HepG2 (cell line): ENCODE measurements at regions not wholly inside any gene's neighbourhood (a gene's known extent, or its start where the extent isn't known, plus 50 kb on each side); places are given as distances from the start of the nearest gene placed in this dataset.

ENCODE experiments used
- ATAC-seq: fragments of 200-7000 bp; cut with Tn5 transposase; 3 replicates; pipeline ENCODE4 v1.9.1; 2020; ENCODE audit warnings: mild to moderate bottlenecking, moderate library complexity
- BruUV-seq: library from RNA; stranded (reverse); fragments of 400-500 nt; replicated peaks from 2 replicates; lab custom pipeline; 2021; lab: Mats Ljungman, UMichigan
- CTCF ChIA-PET: fragments of 300-600 bp; formaldehyde crosslinking; extraction: SDS; loops from one replicate; lab custom pipeline; 2021; ENCODE audit warnings: low total read pairs, inconsistent platforms, low intra/inter-chr PET ratio; lab: Yijun Ruan, JAX
- POLR2A ChIA-PET: fragments of 350-600 bp; sonication (Branson Sonifier 250); formaldehyde crosslinking; loops from one replicate; lab custom pipeline; 2020; ENCODE audit warnings: antibody characterized with exemption, inconsistent platforms; lab: Yijun Ruan, JAX
- DNase-seq: peaks from one replicate; pipeline ENCODE4 v3.0.0-alpha.2; 2015; ENCODE audit warnings: low spot score
- FAIRE-seq: peaks from 3 replicates; lab custom pipeline; 2011; peaks lifted over from hg19 to GRCh38; lab: Jason Lieb, UNC
- H2AFZ ChIP-seq: one replicate; pipeline ENCODE4 v1.6.1; 2011; ENCODE audit warnings: low read length, inconsistent platforms
- H3K27ac ChIP-seq: fragments of 300-600 bp; 3 replicates; pipeline ENCODE4 v1.8.0; 2011; ENCODE audit warnings: mixed run types, mild to moderate bottlenecking, mixed read lengths, low read length, inconsistent platforms; ENCODE audit not compliant: insufficient read depth; ENCODE audit errors: extremely low read length
- H3K27me3 ChIP-seq, 2 experiments: fragments of 200-600 bp in 1 of 2; 2 replicates in 1 of 2; 3 replicates in 1 of 2; pipeline versions ENCODE4 v1.6.0 to v1.8.0; 2011; ENCODE audit warnings: low read length in 2 of 2, mild to moderate bottlenecking in 2 of 2, moderate library complexity in 2 of 2, inconsistent platforms in 1 of 2; ENCODE audit not compliant: insufficient read depth in 2 of 2, control insufficient read depth in 1 of 2
- H3K36me3 ChIP-seq, 2 experiments: fragments of 200-600 bp in 1 of 2; replicated peaks in 1 of 2; 2 replicates in 1 of 2; 3 replicates in 1 of 2; pipeline versions ENCODE4 v1.5.1 to v1.8.0; 2011; ENCODE audit warnings: low read length in 2 of 2, inconsistent platforms in 1 of 2; ENCODE audit not compliant: insufficient read depth in 2 of 2, control insufficient read depth in 1 of 2
- H3K4me1 ChIP-seq: 2 replicates; pipeline ENCODE4 v1.5.1; 2012; ENCODE audit warnings: low read length, inconsistent platforms; ENCODE audit not compliant: insufficient read depth
- H3K4me2 ChIP-seq: 2 replicates; pipeline ENCODE4 v1.6.0; 2011; ENCODE audit warnings: low read depth, low read length, inconsistent platforms
- H3K4me3 ChIP-seq, 3 experiments: fragments of 200-600 bp in 1 of 3; sonication (generic), shearing (Covaris generic) in 1 of 3; replicated peaks in 1 of 3; 2 replicates each; pipeline ENCODE4 v1.5.1; 2011 to 2016; ENCODE audit warnings: low read length in 3 of 3, inconsistent platforms in 2 of 3, low read depth in 2 of 3, mild to moderate bottlenecking in 2 of 3, control low read depth in 1 of 3, mixed read lengths in 1 of 3; ENCODE audit not compliant: insufficient read depth in 1 of 3
- H3K79me2 ChIP-seq: one replicate; pipeline ENCODE4 v1.6.1; 2011; ENCODE audit warnings: low read length, inconsistent platforms; ENCODE audit not compliant: insufficient read depth
- H3K9ac ChIP-seq: 2 replicates; pipeline ENCODE4 v1.6.0; 2011; ENCODE audit warnings: mild to moderate bottlenecking, low read depth, low read length, inconsistent platforms; ENCODE audit not compliant: insufficient read depth
- H3K9me3 ChIP-seq: 2 replicates; pipeline ENCODE4 v1.5.1; 2012; ENCODE audit warnings: mild to moderate bottlenecking, low read length
- H4K20me1 ChIP-seq: 2 replicates; pipeline ENCODE4 v1.6.0; 2011; ENCODE audit warnings: inconsistent platforms, mild to moderate bottlenecking, low read length, moderate library complexity; ENCODE audit not compliant: insufficient read depth
- ISL2 ChIP-seq: sonication (generic); formaldehyde crosslinking; IDR thresholded peaks from 2 replicates; pipeline ENCODE4 v1.5.0; 2020; ENCODE audit warnings: missing genetic modification reagents
- KDM4B ChIP-seq: sonication (generic); formaldehyde crosslinking; IDR thresholded peaks from 2 replicates; pipeline ENCODE4 v1.4.0; 2020; ENCODE audit warnings: missing genetic modification reagents
- KMT2A ChIP-seq: sonication (generic); formaldehyde crosslinking; IDR thresholded peaks from 2 replicates; pipeline ENCODE4 v1.4.0; 2020; ENCODE audit warnings: missing genetic modification reagents
- MIER3 ChIP-seq: IDR thresholded peaks from 2 replicates; pipeline ENCODE4 v1.6.1; 2016; ENCODE audit warnings: missing compliant biosample characterization, borderline replicate concordance
- YEATS2 ChIP-seq: sonication (generic); formaldehyde crosslinking; IDR thresholded peaks from 2 replicates; pipeline ENCODE4 v1.4.0; 2020; ENCODE audit warnings: missing genetic modification reagents, borderline replicate concordance
- ZFP82 ChIP-seq: sonication (generic); formaldehyde crosslinking; IDR thresholded peaks from 2 replicates; pipeline ENCODE4 v1.5.1; 2020; ENCODE audit warnings: mild to moderate bottlenecking, missing genetic modification reagents, borderline replicate concordance
- ZNF33A ChIP-seq: sonication (generic); formaldehyde crosslinking; IDR thresholded peaks from 2 replicates; pipeline ENCODE4 v1.5.1; 2020; ENCODE audit warnings: missing genetic modification reagents, mild to moderate bottlenecking, moderate library complexity, borderline replicate concordance
- ZNF619 ChIP-seq: sonication (generic); formaldehyde crosslinking; IDR thresholded peaks from 2 replicates; pipeline ENCODE4 v1.4.0; 2020; ENCODE audit warnings: mild to moderate bottlenecking, missing genetic modification reagents
- ZNF644 ChIP-seq: IDR thresholded peaks from 2 replicates; pipeline ENCODE4 v1.6.1; 2016; ENCODE audit warnings: low read depth
- ZNF672 ChIP-seq: sonication (generic); formaldehyde crosslinking; IDR thresholded peaks from 2 replicates; pipeline ENCODE4 v1.8.1; 2022; ENCODE audit warnings: missing genetic modification reagents
- ZNF878 ChIP-seq: sonication (generic); formaldehyde crosslinking; IDR thresholded peaks from 2 replicates; pipeline ENCODE4 v1.8.1; 2023; ENCODE audit warnings: mild to moderate bottlenecking, missing genetic modification reagents, moderate library complexity
- WGBS: methylation state at CpG from one replicate; pipeline ENCODE4 v1.1.6; 2017; ENCODE audit warnings: low lambda C conversion rate; 5-methylcytosine and 5-hydroxymethylcytosine counted together
- in situ Hi-C: cut with HindIII; loops from 2 replicates; pipeline ENCODE4 v1.10.0; 2017; ENCODE audit warnings: low pct_unique_long_range_greater_than_20kb; ENCODE audit not compliant: extremely low pct_ligation_motif_present
- intact Hi-C: fragments of 100-400 bp; cut with micrococcal nuclease; formaldehyde crosslinking; loops from one replicate; pipeline ENCODE4 v1.10.0; 2022; ENCODE audit not compliant: unreplicated experiment
- TF ChIP-seq, protein P1 (sequence below): sonication (generic); formaldehyde crosslinking; IDR thresholded peaks from 2 replicates; pipeline ENCODE4 v1.4.0; 2020; ENCODE audit warnings: mild to moderate bottlenecking, missing genetic modification reagents

DNA sequence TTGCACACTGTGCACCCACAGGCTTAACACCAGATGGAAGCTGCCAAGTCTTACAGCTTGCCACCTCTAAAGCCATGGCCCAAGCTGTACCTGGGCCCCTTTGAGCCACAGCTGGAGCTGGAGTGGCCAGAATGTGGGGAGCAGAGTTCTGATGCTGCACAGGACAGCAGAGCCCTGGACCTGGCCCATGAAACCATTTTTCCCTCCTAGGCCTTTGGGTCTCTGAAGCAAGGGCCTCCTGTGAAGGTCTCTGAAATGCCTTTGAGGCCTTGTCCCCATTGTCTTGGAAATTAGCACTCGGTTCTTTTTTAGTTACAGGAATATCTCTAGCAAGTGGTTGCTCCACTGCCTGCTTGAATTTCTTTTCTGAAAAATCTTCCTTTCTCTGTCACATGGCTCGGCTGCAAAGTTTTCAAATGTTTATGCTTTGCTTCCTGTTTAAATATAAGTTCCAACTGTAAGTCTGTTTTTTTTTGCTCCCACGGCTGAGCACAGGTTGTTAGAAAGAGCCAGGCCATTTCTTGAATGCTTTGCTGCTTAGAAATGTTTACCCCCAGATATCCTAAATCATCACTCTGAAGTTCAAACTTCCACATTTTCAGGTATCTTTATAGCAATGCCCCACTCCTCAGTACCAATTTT, 156.8 kb upstream of the GORAB start:
- Histone ChIP-seq H3K4me3 (no peak overlapping the region), H2AFZ (no peak overlapping the region), H3K4me1 (no peaks in the 10 kb centered on the region), H3K27me3 (no peaks in the 10 kb centered on the region), H3K4me2 (no peak overlapping the region), H3K36me3 (no peaks in the 10 kb centered on the region), H3K9ac (no peak overlapping the region), H3K9me3 (no peaks in the 10 kb centered on the region), H3K79me2 (no peaks in the 10 kb centered on the region), H4K20me1 (no peaks in the 10 kb centered on the region), H3K27ac (no peak overlapping the region)
- WGBS: 0% methylated on average over 3 of the region's 3 CpGs
- FAIRE-seq: no peak
- no peak for TF ChIP-seq ZFP82 (CRISPR knock-in tag)
- ChIA-PET CTCF (no interaction called here), POLR2A (no interaction called here)
- intact Hi-C loops: no loop called here
- no peak for ATAC-seq
- in situ Hi-C loops: no loop called here
- BruUV-seq: no TSS peak
- no peak for DNase-seq

DNA sequence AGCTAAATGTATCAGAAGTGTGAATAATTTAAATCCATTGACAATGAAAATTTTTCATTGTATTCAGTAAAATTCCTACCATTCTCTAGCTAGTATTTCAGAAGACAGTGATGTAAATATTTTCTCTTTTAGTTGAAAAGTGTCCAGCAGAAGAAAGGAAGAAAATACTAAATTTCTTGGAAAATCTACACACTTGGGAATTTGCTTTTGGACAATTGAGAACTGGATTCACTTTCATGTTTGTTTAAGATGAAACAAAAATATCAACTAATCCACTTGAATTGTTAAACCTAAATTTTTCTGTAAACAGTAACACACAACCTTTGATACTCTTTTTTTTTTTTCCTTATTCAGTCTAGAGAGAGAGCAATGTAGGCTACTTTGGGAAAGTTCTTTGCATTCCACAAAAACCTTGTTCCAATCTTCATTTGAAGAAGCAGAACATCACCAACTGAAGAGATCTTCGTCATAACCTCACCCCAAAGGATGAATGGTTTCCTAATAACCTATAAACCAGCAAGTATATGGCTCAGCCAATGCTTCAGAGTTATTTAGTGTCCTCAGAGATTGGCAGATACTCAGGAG, 155.1 kb upstream of the GORAB start:
- Histone ChIP-seq H3K4me1 (no peaks in the 10 kb centered on the region), H3K27ac (no peak overlapping the region), H3K4me2 (no peak overlapping the region), H3K79me2 (no peaks in the 10 kb centered on the region), H3K36me3 (no peaks in the 10 kb centered on the region), H3K9ac (no peak overlapping the region), H3K27me3 (no peaks in the 10 kb centered on the region), H2AFZ (no peak overlapping the region), H4K20me1 (no peaks in the 10 kb centered on the region), H3K9me3 (no peaks in the 10 kb centered on the region), H3K4me3 (no peak overlapping the region)
- ChIA-PET POLR2A (no interaction called here), CTCF (no interaction called here)
- 0% methylated on average over 1 of the region's 1 CpG for WGBS
- no TSS peak for BruUV-seq
- ATAC-seq (no peak), DNase-seq (no peak), FAIRE-seq (no peak)
- in situ Hi-C loops (no loop called here), intact Hi-C loops (no loop called here)
- TF ChIP-seq ZNF33A (CRISPR knock-in tag) (no peak), ZNF878 (CRISPR knock-in tag) (no peak), KDM4B (CRISPR knock-in tag) (no peak), ZNF619 (no peak), KMT2A (no peak), MIER3 (CRISPR knock-in tag) (no peak), YEATS2 (CRISPR knock-in tag) (no peak), ZNF672 (CRISPR knock-in tag) (no peak), ZNF644 (no peak), ISL2 (CRISPR knock-in tag) (no peak)
- TF ChIP-seq, protein P1, sequence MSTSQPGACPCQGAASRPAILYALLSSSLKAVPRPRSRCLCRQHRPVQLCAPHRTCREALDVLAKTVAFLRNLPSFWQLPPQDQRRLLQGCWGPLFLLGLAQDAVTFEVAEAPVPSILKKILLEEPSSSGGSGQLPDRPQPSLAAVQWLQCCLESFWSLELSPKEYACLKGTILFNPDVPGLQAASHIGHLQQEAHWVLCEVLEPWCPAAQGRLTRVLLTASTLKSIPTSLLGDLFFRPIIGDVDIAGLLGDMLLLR (CRISPR knock-in tag): no peak
